ENCODE measurements at regions not wholly inside any gene's neighbourhood (a gene's known extent, or its start where the extent isn't known, plus 50 kb on each side); places are given as distances from the start of the nearest gene placed in this dataset.

GRCh38 chr7:156206174-156206573 is 393.9 kb upstream of the SHH start:
- H3K79me2 ChIP-seq (ENCODE audit: insufficient read depth, low read length) = no peaks in the 10 kb centered on the region
- no peak overlapping the region for H2AFZ ChIP-seq (ENCODE audit: low read length)
- TF ChIP-seq ZNF12 (CRISPR knock-in tag; IDR thresholded peaks at IDR 0.05) (no peak), ZNF251 (CRISPR knock-in tag; IDR thresholded peaks at IDR 0.05) (no peak), SAFB2 (CRISPR knock-in tag; IDR thresholded peaks at IDR 0.05; ENCODE audit: borderline replicate concordance, low read depth) (no peak), MAX (IDR thresholded peaks at IDR 0.05) (no peak), CEBPG (CRISPR knock-in tag; IDR thresholded peaks at IDR 0.05) (no peak), ZNF777 (CRISPR knock-in tag; IDR thresholded peaks at IDR 0.05) (no peak), ZSCAN30 (CRISPR knock-in tag; IDR thresholded peaks at IDR 0.05) (no peak), ERF (CRISPR knock-in tag; IDR thresholded peaks at IDR 0.05) (no peak), HNRNPLL (IDR thresholded peaks at IDR 0.05; ENCODE audit: low read depth, low read length, poor library complexity, severe bottlenecking) (no peak), KMT2B (CRISPR knock-in tag; IDR thresholded peaks at IDR 0.05) (no peak), ATRX (CRISPR knock-in tag; IDR thresholded peaks at IDR 0.05; ENCODE audit: borderline replicate concordance) (no peak), ZBTB33 (CRISPR knock-in tag; IDR thresholded peaks at IDR 0.05) (no peak), KDM1A (CRISPR knock-in tag; IDR thresholded peaks at IDR 0.05) (no peak), SMARCC2 (IDR thresholded peaks at IDR 0.05) (no peak), THAP11 (CRISPR knock-in tag; IDR thresholded peaks at IDR 0.05) (no peak), NFE2L2 (IDR thresholded peaks at IDR 0.05; ENCODE audit: low read length) (no peak), ZNF646 (CRISPR knock-in tag; IDR thresholded peaks at IDR 0.05) (no peak)
- H3K9ac ChIP-seq (ENCODE audit: insufficient read depth, low read depth, low read length) = no peak overlapping the region
- H3K4me3 ChIP-seq (replicated peaks in 1 of 3; ENCODE audit: insufficient read depth in 1 of 3, low read depth in 2 of 3, low read length in 3 of 3) = no peak overlapping the region
- H3K36me3 ChIP-seq (replicated peaks in 1 of 2; ENCODE audit: control insufficient read depth in 1 of 2, insufficient read depth in 2 of 2, low read length in 2 of 2) = no peaks in the 10 kb centered on the region
- 21% methylated on average over 5 of the region's 8 CpGs for WGBS (ENCODE audit: low lambda C conversion rate)
- H4K20me1 ChIP-seq (ENCODE audit: insufficient read depth, low read length) = no peaks in the 10 kb centered on the region
- no peaks in the 10 kb centered on the region for H3K4me1 ChIP-seq (ENCODE audit: insufficient read depth, low read length)
- BruUV-seq (replicated peaks) = no TSS peak
- H3K27ac ChIP-seq (ENCODE audit: extremely low read length, insufficient read depth, low read length) = no peak overlapping the region
- peaks cover 4 to 76% of the 10 kb centered on the region in 2 experiments; a peak in 4 of 5 replicates for H3K27me3 ChIP-seq (ENCODE audit: control insufficient read depth in 1 of 2, insufficient read depth in 2 of 2, low read length in 2 of 2)
- H3K9me3 ChIP-seq (ENCODE audit: low read length) = no peaks in the 10 kb centered on the region
- no peak for DNase-seq (ENCODE audit: low spot score)
- ATAC-seq = no peak
- POLR2A ChIA-PET = no interaction called here
- intact Hi-C loops (cut with micrococcal nuclease; ENCODE audit: unreplicated experiment) (no loop called here), in situ Hi-C loops (cut with HindIII; ENCODE audit: extremely low pct_ligation_motif_present, low pct_unique_long_range_greater_than_20kb) (no loop called here)
- no peak for FAIRE-seq
- CTCF ChIA-PET (ENCODE audit: low intra/inter-chr PET ratio, low total read pairs) = no interaction called here
- no peak overlapping the region for H3K4me2 ChIP-seq (ENCODE audit: low read depth, low read length)

All from HepG2 (cell line).